ENCODE measurements at regions not wholly inside any gene's neighbourhood (a gene's known extent, or its start where the extent isn't known, plus 50 kb on each side); places are given as distances from the start of the nearest gene placed in this dataset.

- Histone ChIP-seq H3K27ac (no peak overlapping the region), H3K4me3 (no peak overlapping the region)
Measured at GRCh38 chr10:20955355-20955893, 58.3 kb upstream of the NEBL start.

GRCh38 chr10:20954519-20954918 is 57.4 kb upstream of the NEBL start:
- H3K4me3 ChIP-seq = no peak overlapping the region

GRCh38 chr10:20953120-20953519 is 56.0 kb upstream of the NEBL start:
- Histone ChIP-seq H3K27ac (no peak overlapping the region), H3K4me3 (no peak overlapping the region)

More at GRCh38 chr10:20954519-20954918, 57.4 kb upstream of the NEBL start:
- no peak overlapping the region for H3K27ac ChIP-seq

GRCh38 chr10:20949967-20950366 is 52.9 kb upstream of the NEBL start:
- H3K27ac ChIP-seq = no peak overlapping the region
- H3K4me3 ChIP-seq = no peak overlapping the region

- H3K4me3 ChIP-seq = no peak overlapping the region
- no peak overlapping the region for H3K27ac ChIP-seq
Measured at GRCh38 chr10:20948686-20949327, 51.7 kb upstream of the NEBL start.

Data from skin epidermis (tissue), 12 donors.